ENCODE measurements at regions not wholly inside any gene's neighbourhood (a gene's known extent, or its start where the extent isn't known, plus 50 kb on each side); places are given as distances from the start of the nearest gene placed in this dataset.

DNA sequence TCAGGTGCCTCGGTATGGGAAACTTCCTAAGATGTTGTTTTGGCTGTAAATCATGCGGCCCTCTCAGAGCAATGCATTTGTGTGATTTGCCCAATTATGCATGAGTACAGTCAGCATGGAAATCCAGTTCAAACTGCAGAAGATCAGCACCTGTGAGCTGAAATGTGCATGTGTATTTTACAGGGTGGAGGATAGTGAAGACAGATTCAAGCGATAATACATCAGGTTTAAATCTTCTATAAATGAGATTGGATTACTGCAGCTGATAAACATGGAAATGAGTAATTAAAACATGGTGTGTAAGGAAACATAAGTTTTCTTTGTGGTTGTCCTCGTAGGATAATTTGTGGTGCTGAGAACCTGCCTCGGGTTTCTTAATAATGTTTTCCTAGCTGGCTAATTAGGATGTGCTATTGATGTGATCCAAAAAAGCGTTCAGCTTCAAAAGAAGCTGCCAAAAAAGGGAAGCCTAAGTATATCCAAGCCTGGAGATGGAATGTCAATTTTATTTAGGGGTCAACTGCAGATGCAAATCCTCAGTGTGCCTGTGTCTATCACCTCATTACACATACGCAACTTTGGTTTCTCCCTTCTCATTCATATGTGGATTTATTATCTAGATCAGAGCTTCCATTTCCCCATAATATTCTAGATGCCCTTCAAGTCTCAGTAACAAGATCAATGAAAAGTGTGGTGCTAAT lies 117.1 kb upstream of the CCDC28A start:
- TF ChIP-seq GATA2 (IDR thresholded peaks at IDR 0.05; ENCODE audit: insufficient read depth, insufficient read length, low read depth, low read length) = no peak
- TF ChIP-seq, protein P1, sequence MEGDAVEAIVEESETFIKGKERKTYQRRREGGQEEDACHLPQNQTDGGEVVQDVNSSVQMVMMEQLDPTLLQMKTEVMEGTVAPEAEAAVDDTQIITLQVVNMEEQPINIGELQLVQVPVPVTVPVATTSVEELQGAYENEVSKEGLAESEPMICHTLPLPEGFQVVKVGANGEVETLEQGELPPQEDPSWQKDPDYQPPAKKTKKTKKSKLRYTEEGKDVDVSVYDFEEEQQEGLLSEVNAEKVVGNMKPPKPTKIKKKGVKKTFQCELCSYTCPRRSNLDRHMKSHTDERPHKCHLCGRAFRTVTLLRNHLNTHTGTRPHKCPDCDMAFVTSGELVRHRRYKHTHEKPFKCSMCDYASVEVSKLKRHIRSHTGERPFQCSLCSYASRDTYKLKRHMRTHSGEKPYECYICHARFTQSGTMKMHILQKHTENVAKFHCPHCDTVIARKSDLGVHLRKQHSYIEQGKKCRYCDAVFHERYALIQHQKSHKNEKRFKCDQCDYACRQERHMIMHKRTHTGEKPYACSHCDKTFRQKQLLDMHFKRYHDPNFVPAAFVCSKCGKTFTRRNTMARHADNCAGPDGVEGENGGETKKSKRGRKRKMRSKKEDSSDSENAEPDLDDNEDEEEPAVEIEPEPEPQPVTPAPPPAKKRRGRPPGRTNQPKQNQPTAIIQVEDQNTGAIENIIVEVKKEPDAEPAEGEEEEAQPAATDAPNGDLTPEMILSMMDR (IDR thresholded peaks at IDR 0.05; ENCODE audit: extremely low read depth in 1 of 2, insufficient read depth in 1 of 2, low read depth in 1 of 2, low read length in 2 of 2) = no peak
- TF ChIP-seq POLR2AphosphoS5 (IDR thresholded peaks at IDR 0.05; ENCODE audit: insufficient read depth, low read depth, low read length) = no peak
- no peak for TF ChIP-seq EZH2 (IDR thresholded peaks at IDR 0.05; ENCODE audit: borderline replicate concordance, low read depth, low read length, severe bottlenecking)
- no peak for TF ChIP-seq POLR2A (IDR thresholded peaks at IDR 0.05; ENCODE audit: low read depth, low read length)
- no peak for TF ChIP-seq FOS (IDR thresholded peaks at IDR 0.05; ENCODE audit: borderline replicate concordance, insufficient read depth, low read length)
- TF ChIP-seq, protein P2, sequence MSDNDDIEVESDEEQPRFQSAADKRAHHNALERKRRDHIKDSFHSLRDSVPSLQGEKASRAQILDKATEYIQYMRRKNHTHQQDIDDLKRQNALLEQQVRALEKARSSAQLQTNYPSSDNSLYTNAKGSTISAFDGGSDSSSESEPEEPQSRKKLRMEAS (IDR thresholded peaks at IDR 0.05; ENCODE audit: insufficient read depth, insufficient read length) = no peak
- TF ChIP-seq JUN (IDR thresholded peaks at IDR 0.05; ENCODE audit: borderline replicate concordance, insufficient read depth, insufficient read length, low read depth) = no peak

Data from endothelial cell of umbilical vein (primary cell).